C4-2B (cell line): ENCODE measurements at regions not wholly inside any gene's neighbourhood (a gene's known extent, or its start where the extent isn't known, plus 50 kb on each side); places are given as distances from the start of the nearest gene placed in this dataset.

Experiments
- H3K27ac ChIP-seq: fragments of 450-650 bp; 2 replicates; pipeline ENCODE4 v1.5.1; 2017
- CTCF ChIP-seq: fragments of 450-650 bp; conservative IDR thresholded peaks from 2 replicates; pipeline ENCODE4 v1.5.1; 2017; ENCODE audit warnings: mild to moderate bottlenecking
- ZFX ChIP-seq: fragments of 450-650 bp; IDR thresholded peaks from 2 replicates; pipeline ENCODE4 v1.6.1; 2017

GRCh38 chrX:7254144-7254543 lies 106.2 kb upstream of the PUDP start:
- TF ChIP-seq CTCF (no peak), ZFX (no peak)

GRCh38 chrX:7253565-7253964 lies 105.6 kb upstream of the PUDP start:
- no peak for TF ChIP-seq ZFX
- no peak for TF ChIP-seq CTCF
- H3K27ac ChIP-seq: no peak overlapping the region

More at GRCh38 chrX:7254144-7254543, 106.2 kb upstream of the PUDP start:
- H3K27ac ChIP-seq: no peak overlapping the region

- TF ChIP-seq CTCF: no peak
- no peak for TF ChIP-seq ZFX
- no peak overlapping the region for H3K27ac ChIP-seq
Observed at GRCh38 chrX:7252013-7252610, 104.2 kb upstream of the PUDP start.

DNA sequence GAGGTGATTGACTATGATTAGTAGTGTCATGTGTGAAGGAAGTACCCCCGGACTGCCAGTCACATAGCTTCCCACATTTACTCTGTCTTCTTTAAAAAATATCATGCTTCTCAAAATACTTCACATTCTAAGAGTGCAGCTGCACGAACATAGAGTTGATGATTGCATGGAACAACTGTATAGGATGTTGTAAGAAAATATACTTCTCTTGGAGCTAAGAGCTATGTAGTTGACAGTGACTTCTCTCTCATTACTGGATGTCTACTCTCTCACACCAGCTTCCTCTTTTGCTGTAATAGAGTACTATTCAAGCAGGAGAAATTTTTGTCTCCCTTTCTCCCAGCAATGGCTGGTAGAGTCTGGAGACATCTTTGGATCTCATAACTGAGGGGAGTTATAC lies 99.4 kb upstream of the PUDP start:
- TF ChIP-seq CTCF (no peak), ZFX (no peak)
- H3K27ac ChIP-seq: no peak overlapping the region

GRCh38 chrX:7244405-7244804 lies 96.5 kb upstream of the PUDP start:
- no peak overlapping the region for H3K27ac ChIP-seq

GRCh38 chrX:7242613-7243012 lies 94.7 kb upstream of the PUDP start:
- TF ChIP-seq CTCF (no peak), ZFX (no peak)
- no peak overlapping the region for H3K27ac ChIP-seq

More at GRCh38 chrX:7244405-7244804, 96.5 kb upstream of the PUDP start:
- no peak for TF ChIP-seq ZFX
- TF ChIP-seq CTCF: no peak

DNA sequence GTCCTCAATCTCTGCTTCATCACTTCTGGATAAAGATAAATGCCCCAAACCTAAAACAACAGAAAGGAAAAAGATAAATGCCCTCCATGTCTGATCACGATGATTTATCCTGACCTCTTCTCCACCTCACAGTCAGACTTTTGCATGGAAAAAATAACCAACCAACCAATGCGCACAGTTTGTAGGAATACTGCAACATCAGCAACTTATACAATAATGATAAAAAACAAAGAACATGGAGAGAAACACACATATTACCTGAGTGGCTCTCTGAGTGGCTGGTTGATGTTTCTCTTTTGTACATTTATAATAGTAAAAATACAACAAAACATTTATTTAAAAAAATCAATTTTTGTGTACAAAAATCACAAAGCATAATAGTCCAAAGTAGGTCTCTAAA lies 93.0 kb upstream of the PUDP start:
- TF ChIP-seq CTCF: no peak
- H3K27ac ChIP-seq: no peak overlapping the region
